Spleen (tissue), 7 donors: ENCODE measurements at regions not wholly inside any gene's neighbourhood (a gene's known extent, or its start where the extent isn't known, plus 50 kb on each side); places are given as distances from the start of the nearest gene placed in this dataset.

ENCODE experiments used
- CTCF ChIP-seq, 11 experiments: fragments of 200-600 bp in 7 of 11; fragments of 450-650 bp in 4 of 11; sonication (generic) in 4 of 11; IDR thresholded peaks in 8 of 11; conservative IDR thresholded peaks in 3 of 11; 1 replicate in 7 of 11; 2 replicates in 4 of 11; pipeline versions ENCODE4 v1.4.0 to v1.8.0; 2016 to 2021; ENCODE audit warnings: antibody characterized with exemption in 11 of 11, inconsistent platforms in 4 of 11, mild to moderate bottlenecking in 1 of 11
- POLR2A ChIP-seq, 3 donors: fragments of 450-650 bp; IDR thresholded peaks; one replicate each; pipeline ENCODE4 v1.5.1; 2017; ENCODE audit warnings: antibody characterized with exemption in 3 of 3, mild to moderate bottlenecking in 1 of 3
- POLR2AphosphoS5 ChIP-seq, 3 donors: sonication (generic); formaldehyde crosslinking; IDR thresholded peaks; one replicate each; pipeline ENCODE4 v1.5.1; 2017; ENCODE audit warnings: antibody characterized with exemption in 3 of 3
- donor health status: DM: no; HTN: no; CAD: no; lungs with moderate emphysema.
- donor health status: DM: no; HTN: no; CAD: no.
- donor health status: DM: no; HTN: no; CAD: no.

GRCh38 chr5:163005949-163006348 is 431.4 kb upstream of the CCNG1 start:
- TF ChIP-seq POLR2A (IDR thresholded peaks at IDR 0.05) (no peak), CTCF (IDR thresholded peaks at IDR 0.05 in 8 of 11, conservative IDR thresholded peaks at IDR 0.05 in 3 of 11) (no peak), POLR2AphosphoS5 (IDR thresholded peaks at IDR 0.05) (no peak)
